COLO829 (cell line): ENCODE measurements at regions not wholly inside any gene's neighbourhood (a gene's known extent, or its start where the extent isn't known, plus 50 kb on each side); places are given as distances from the start of the nearest gene placed in this dataset.

Source experiments
- DNase-seq: peaks from one replicate; pipeline ENCODE4 v3.0.0; 2012; ENCODE audit warnings: low spot score

GRCh38 chr7:17130281-17131059 lies 168.0 kb upstream of the AHR start:
- DNase-seq: no peak

- no peak for DNase-seq
Measured at GRCh38 chr7:17131060-17131345, 167.4 kb upstream of the AHR start.

GRCh38 chr7:17131983-17132655 lies 166.3 kb upstream of the AHR start:
- DNase-seq: no peak

GRCh38 chr7:17132726-17133125 lies 165.7 kb upstream of the AHR start:
- DNase-seq: no peak

- DNase-seq: no peak
Measured at GRCh38 chr7:17133977-17134376, 164.5 kb upstream of the AHR start.

- DNase-seq: no peak
Measured at GRCh38 chr7:17134786-17135185, 163.7 kb upstream of the AHR start.

- DNase-seq: no peak
Measured at GRCh38 chr7:17136126-17136525, 162.3 kb upstream of the AHR start.

GRCh38 chr7:17139081-17139480 lies 159.4 kb upstream of the AHR start:
- DNase-seq: no peak

GRCh38 chr7:17140406-17140805 lies 158.0 kb upstream of the AHR start:
- peak; percentile 63 for DNase-seq

- peak; percentile 83 for DNase-seq
Measured at GRCh38 chr7:17142831-17143541, 155.5 kb upstream of the AHR start.

GRCh38 chr7:17144322-17144721 lies 154.1 kb upstream of the AHR start:
- no peak for DNase-seq

- no peak for DNase-seq
Measured at GRCh38 chr7:17146621-17147020, 151.8 kb upstream of the AHR start.

- DNase-seq: no peak
Measured at GRCh38 chr7:17147409-17147808, 151.0 kb upstream of the AHR start.

GRCh38 chr7:17150018-17150417 lies 148.4 kb upstream of the AHR start:
- no peak for DNase-seq

GRCh38 chr7:17152721-17153120 lies 145.7 kb upstream of the AHR start:
- DNase-seq: no peak

GRCh38 chr7:17153536-17153935 lies 144.9 kb upstream of the AHR start:
- no peak for DNase-seq

GRCh38 chr7:17155529-17155928 lies 142.9 kb upstream of the AHR start:
- no peak for DNase-seq

- no peak for DNase-seq
Measured at GRCh38 chr7:17158261-17158660, 140.2 kb upstream of the AHR start.

- no peak for DNase-seq
Measured at GRCh38 chr7:17159500-17160037, 138.9 kb upstream of the AHR start.

GRCh38 chr7:17166824-17167379 lies 131.6 kb upstream of the AHR start:
- DNase-seq: no peak

GRCh38 chr7:17168416-17168815 lies 130.0 kb upstream of the AHR start:
- DNase-seq: no peak

GRCh38 chr7:17171427-17171826 lies 127.0 kb upstream of the AHR start:
- DNase-seq: no peak
